Fibroblast of lung (primary cell): ENCODE measurements at regions not wholly inside any gene's neighbourhood (a gene's known extent, or its start where the extent isn't known, plus 50 kb on each side); places are given as distances from the start of the nearest gene placed in this dataset.

Source experiments
- CTCF ChIP-seq, 2 donors: IDR thresholded peaks in 1 of 2; conservative IDR thresholded peaks in 1 of 2; 1 replicate in 1 of 2; 2 replicates in 1 of 2; pipeline ENCODE4 v1.5.1; 2011 to 2012; ENCODE audit warnings: low read length in 2 of 2, control low read depth in 1 of 2, inconsistent platforms in 1 of 2, low read depth in 1 of 2, mild to moderate bottlenecking in 1 of 2
- EZH2 ChIP-seq: IDR thresholded peaks from 2 replicates; pipeline ENCODE4 v1.5.1; 2012; ENCODE audit warnings: low read length, control low read depth, mild to moderate bottlenecking; ENCODE audit errors: missing control alignments

- TF ChIP-seq CTCF (conservative IDR thresholded peaks at IDR 0.05 in 1 of 2, IDR thresholded peaks at IDR 0.05 in 1 of 2; ENCODE audit: low read depth in 1 of 2, low read length in 2 of 2) (no peak), EZH2 (no peak)
Measured at GRCh38 chr13:82571653-82572052, 1310.6 kb downstream of the SLITRK1 start.
